H1 (cell line): ENCODE measurements at regions not wholly inside any gene's neighbourhood (a gene's known extent, or its start where the extent isn't known, plus 50 kb on each side); places are given as distances from the start of the nearest gene placed in this dataset.

ENCODE experiments used
- E2F6 ChIP-seq: IDR thresholded peaks from 2 replicates; pipeline ENCODE4 v1.6.1; 2012; ENCODE audit warnings: inconsistent platforms
- FOSL1 ChIP-seq: IDR thresholded peaks from 2 replicates; pipeline ENCODE4 v1.6.1; 2011; ENCODE audit warnings: mild to moderate bottlenecking, low read depth, low read length, moderate library complexity; ENCODE audit not compliant: insufficient read depth
- NANOG ChIP-seq: IDR thresholded peaks from 2 replicates; pipeline ENCODE4 v1.6.1; 2011; ENCODE audit warnings: low read length, low read depth, mild to moderate bottlenecking, inconsistent platforms; ENCODE audit not compliant: insufficient read depth, poor library complexity, severe bottlenecking
- SAP30 ChIP-seq: fragments of 300-600 bp; sonication (generic); IDR thresholded peaks from 2 replicates; pipeline ENCODE4 v1.7.1; 2012; ENCODE audit warnings: low read length, moderate library complexity, mild to moderate bottlenecking, inconsistent platforms; ENCODE audit not compliant: insufficient read depth, insufficient replicate concordance
- SP4 ChIP-seq: IDR thresholded peaks from 2 replicates; pipeline ENCODE4 v1.6.1; 2012; ENCODE audit warnings: low read length, inconsistent platforms

GRCh38 chr15:97026781-97027180, 696.3 kb downstream of the NR2F2 start (continued):
- TF ChIP-seq SAP30 (no peak), NANOG (no peak), E2F6 (no peak), SP4 (no peak), FOSL1 (no peak)
- TF ChIP-seq, all 59 proteins: peak for 0
